HG03457 (cell line): ENCODE measurements at regions not wholly inside any gene's neighbourhood (a gene's known extent, or its start where the extent isn't known, plus 50 kb on each side); places are given as distances from the start of the nearest gene placed in this dataset.

Experiments used
- ATAC-seq: cut with Tn5 transposase; IDR thresholded peaks from one replicate; pipeline ENCODE4 v1.9.1; 2021; ENCODE audit warnings: moderate number of reproducible peaks; ENCODE audit not compliant: unreplicated experiment

DNA sequence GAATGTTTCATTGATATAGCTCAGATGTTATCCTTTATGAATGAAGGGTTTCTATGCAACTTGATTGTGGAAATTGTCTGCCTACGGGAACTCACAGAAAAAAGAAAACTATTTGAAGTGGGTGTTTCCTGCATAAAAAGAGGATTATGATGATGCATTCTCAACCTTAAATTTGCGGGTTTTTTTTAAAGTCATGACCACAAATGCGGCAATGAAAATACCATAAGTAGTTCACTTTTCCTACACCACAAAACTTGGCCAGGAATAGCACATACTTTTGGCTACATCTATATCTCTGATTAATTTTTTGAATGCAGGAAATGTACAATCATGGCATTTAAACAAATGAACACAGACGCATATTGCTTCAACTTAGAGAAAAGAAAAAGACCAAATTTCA, 754.7 kb downstream of the DTWD2 start:
- no peak for ATAC-seq

DNA sequence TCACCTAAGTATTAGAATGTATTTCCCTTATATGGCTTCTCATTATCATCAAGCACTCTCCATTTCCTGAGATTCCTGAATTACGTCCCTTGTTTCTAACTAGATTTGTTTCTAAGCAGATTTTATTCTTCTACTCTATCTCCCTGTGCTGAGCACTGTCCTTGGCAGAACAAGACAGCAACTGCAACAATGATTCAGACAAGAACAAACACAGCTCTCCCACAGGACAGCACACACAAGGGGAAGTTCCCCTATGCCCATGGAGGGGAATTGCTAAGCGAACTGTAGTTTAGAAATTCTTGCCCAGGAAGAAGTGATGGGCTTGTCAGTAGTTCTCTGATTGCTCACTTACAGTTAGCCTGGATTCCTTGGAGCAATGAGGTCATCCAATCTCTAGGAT, 759.9 kb downstream of the DTWD2 start:
- ATAC-seq = no peak

DNA sequence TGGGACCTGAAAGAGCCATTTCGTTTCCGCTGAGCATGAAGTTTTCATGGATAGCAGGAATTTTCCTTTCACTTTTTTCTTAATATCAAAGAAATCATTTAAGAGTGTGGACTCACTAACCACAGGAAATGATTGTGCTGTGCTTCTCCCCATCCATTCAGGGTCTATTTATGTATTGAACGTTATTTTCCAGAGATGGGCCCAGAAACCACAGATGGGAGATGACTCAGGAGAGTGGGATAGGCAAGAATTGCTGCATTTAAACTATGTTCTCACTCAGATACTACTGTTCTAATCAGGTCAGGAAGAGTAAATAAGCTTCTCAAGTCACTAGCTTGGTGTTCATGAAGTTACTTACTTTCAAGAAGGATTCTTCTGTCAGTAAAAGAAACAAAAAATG, 763.8 kb downstream of the DTWD2 start:
- no peak for ATAC-seq

DNA sequence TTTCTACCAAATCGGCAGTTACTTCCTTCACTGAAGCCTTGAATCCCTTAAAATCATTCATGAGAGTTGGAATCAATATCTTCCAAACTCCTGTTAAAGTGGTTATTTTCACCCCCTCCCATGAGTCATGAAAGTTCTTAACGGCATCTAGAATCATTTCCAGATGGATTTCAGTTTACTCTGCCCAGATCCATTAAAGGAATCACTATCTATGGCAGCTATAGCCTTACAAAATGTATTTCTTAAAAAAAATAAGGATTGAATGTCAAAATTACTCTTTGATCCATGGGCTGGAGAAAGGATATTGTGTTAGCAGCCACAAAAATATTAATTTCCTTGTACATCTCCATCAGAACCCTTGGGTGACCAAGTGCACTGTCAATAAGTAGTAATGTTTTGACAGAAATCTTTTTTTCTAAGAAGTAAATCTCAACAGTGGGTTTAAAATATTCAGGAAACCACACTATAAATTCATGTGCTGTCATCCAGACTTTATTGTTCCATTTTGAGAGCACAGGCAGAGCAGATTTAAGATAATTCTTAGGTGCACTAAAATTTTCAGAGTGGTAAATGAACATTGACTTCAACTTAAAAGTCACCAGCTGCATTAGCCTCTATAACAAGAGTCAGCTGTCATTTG, 767.7 kb downstream of the DTWD2 start:
- ATAC-seq = no peak

DNA sequence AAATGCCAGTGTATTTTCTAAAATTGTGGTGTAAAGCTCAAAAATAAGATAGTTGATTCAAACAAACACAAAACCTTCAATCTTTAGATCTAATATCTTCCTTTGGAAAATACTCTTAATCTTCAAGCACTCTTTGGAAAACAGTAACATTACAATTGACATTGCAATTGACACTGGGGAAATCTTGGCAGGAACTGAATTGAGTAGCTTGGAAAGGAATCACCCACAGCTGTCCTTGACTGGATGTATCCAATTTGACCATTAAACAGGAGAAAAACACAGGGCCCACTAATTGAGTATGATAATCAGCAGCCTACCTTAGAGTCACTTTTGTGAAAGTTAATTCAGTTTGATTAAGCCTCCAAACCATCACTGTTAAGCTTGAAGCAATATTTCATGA, 776.7 kb downstream of the DTWD2 start:
- no peak for ATAC-seq

DNA sequence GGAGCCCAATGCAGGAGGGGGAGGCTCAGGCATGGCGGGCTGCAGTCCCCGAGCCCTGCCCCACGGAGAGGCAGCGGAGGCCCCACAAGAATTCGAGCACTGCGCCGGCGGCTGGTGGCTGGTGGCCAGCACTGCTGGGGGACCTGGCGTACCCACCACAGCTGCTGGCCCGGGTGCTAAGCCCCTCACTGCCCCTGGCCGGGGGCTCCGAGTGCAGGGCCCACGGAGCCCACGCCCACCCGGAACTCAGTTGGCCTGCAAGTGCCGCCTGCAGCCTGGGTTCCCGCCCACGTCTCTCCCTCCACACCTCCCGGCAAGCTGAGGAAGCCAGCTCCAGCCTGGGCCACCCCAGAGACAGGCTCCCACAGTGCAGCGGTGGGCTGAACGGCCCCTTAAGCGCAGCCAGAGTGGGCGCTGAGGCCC, 780.3 kb downstream of the DTWD2 start:
- ATAC-seq = no peak

DNA sequence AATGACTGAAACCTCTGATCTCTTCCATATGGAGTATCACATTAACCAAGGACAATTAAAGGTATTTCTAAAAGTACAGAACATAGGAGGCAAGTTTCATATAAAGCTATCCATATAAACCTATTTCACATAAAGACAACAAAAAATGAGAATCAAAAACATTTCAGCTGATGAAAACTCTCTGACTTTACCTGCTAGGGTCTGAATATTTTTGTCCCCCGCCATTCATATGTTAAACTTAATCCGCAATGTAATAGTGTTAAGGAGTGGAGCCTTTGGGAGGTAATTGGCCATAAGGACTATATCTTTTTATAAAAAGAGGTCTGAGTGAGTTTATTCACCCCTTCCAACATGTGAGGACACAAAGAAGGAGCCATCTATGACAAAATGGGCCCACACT, 788.5 kb downstream of the DTWD2 start:
- ATAC-seq = no peak

DNA sequence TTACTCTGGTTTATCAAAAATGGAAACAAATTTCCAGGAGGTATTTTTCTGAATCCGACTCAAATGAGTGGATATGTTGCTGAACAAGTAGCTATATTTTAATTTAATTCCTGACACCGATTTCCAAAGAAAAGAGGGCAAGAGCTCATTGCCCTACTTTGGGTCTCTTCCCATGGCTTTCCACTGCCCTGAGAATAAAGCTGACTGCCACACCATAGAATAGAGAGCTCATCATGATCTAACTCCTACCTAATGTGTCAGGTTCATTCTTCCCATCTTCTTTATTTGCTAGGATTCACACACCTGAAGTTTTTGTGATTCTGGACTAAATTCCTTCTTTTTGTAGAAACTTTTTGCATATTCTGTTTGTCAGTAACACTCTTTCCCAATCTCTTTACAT, 792.1 kb downstream of the DTWD2 start:
- ATAC-seq = no peak

DNA sequence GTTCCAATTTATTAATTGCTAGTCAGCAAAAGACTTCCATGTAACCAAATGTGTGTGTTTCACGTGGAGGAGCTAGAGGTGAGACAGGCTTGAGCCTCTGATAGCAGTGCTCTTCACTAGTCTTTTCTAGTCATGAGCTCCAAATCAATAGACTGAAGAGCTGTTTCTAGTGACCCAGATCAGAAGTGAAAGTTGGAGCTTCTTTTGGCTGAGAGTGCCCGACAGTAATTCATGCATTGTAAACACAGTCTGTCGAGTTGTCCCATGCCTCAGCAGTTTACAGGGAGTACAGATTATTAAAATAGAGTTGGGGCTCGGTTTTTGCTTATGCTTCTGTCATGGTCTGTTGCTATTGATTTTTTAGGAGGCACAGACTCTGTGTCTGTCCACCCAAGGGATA, 793.1 kb downstream of the DTWD2 start:
- no peak for ATAC-seq

DNA sequence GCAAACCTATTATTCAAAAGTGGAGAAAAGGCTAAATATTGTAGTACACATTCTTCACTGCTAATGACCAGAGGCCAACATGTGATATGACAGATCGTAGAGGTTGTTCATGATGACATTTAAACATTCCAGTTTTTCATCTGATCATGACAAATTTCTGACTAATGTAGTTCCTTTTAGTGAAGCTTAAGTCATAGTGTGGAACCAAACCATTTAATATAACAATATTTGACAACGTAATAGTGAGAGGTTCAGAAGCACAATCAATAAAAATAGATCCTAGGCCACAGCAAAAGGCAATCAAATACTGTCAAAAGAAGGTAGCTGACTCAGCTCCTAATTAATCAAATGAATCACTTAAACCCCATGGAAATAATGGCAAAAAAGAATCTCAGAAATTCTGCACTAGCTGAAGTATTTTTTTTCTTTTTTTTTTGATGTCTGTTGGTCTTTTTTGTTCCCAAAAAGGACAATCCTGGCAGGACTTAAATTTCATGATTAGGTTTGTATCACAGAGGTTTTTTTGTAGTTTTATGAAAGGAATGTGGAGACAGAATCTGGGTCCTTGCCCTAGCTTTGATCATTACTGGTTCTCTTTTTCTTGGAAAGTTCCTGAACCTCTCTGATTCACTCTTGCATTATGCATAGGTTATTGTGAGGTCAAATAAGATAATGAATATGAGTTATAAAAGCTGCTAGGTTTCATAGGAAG, 795.0 kb downstream of the DTWD2 start:
- no peak for ATAC-seq

DNA sequence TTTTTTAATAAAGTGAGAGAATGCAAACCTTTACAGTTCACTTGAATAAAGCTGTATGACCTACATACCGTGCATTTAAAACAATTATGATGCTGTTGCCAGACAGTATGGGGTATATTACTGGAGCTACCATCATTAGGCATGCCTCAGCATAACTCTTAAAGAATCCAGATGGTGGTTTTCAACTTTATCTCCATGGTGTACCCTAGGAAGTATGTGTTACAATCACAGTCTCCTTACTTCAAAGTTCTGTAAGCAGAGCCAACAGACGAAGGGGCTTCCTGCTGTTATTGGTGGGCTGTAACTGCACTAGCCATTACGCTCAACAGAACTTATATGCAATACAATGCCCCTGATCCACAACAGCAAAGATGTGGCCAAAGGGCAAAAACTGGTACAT, 803.3 kb downstream of the DTWD2 start:
- ATAC-seq = no peak

DNA sequence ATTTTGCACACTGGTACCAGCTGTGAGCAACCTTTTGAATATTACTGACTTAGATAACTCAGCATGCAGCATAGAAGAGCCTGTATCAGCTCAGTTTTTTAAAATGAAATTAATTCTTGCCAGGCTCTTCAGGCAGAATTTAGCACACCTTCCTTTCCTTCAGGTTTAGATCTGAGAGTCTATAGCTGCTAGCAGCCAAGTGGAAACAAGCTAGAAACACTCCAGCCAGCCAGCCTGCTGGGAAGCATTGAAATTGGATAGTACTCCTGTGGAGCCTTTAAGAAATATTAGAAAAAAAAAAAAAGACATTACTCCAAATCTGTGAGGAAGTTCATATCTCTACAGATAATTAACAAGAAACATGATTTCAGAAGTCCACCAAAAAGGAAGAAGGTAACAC, 812.2 kb downstream of the DTWD2 start:
- no peak for ATAC-seq

DNA sequence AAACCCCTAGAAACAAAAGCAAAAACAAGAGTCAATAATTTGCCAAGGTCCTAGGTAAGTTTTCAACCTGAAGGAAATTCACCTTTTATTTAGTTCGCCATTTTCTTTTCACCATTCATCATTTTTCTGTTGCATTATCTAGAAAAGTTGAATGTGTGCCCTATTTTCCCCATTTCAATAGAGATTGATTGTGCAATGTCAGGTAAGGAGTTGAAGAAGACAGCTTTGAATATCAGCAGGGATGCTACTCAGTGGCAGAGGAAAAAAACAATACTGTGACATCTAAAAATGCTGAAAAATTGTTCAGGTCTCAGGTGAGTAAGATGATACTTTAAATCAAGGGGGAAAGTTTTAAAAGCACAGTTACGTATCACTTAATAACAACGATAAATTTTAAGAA, 813.7 kb downstream of the DTWD2 start:
- ATAC-seq = no peak

DNA sequence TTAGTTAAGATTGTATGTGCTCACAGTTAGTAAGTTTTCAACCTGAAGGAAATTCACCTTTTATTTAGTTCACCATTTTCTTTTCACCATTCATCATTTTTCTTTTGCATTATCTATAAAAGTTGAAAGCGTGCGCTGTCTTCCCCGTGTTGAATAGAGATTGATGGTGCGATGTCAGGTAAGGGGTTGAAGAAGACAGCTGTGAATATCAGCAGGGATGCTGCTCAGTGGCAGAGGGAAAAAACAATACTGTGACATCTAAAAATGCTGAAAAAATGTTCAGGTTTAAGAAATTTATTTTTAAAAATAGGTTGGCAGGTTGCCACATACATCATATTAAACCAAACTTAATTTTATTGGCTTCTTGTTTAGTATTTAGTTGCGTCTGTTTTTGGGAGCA, 815.0 kb downstream of the DTWD2 start:
- ATAC-seq = no peak

DNA sequence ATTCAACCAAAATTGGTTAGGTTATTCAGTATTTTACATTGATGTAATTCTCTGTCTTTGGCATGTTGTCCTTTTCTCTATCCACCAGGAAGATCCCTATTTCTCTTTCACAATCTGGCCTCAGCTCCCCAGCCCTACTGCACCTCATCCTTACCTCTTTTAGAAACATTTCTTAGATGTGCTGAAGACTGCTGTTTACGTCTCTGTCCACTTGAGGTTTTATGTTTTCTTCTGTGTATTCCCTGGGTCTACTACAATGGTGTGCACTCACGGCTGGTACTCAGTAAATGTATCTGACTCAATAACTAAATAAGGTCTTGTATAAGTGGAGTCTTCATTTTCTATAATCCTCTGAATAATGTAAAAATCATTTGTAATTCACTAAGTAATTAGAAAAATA, 822.7 kb downstream of the DTWD2 start:
- ATAC-seq = no peak

DNA sequence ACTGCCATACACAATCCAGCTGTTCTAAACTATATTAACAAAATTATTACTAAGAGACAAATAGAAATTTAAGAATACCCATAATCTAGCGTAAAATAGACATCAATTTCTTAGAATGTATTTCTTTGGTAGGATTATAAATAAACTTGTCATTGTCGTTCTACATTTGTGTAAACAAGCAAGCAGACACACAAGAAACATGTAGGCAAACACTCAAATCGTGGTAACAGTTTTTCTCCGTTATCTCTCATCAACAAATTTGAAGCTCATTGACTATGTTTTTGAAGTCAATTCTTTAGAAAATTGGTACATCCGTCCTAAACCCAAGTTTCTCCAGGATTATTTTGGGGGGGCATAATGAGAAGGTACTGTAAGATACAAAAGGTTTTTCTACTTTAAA, 832.2 kb downstream of the DTWD2 start:
- no peak for ATAC-seq

DNA sequence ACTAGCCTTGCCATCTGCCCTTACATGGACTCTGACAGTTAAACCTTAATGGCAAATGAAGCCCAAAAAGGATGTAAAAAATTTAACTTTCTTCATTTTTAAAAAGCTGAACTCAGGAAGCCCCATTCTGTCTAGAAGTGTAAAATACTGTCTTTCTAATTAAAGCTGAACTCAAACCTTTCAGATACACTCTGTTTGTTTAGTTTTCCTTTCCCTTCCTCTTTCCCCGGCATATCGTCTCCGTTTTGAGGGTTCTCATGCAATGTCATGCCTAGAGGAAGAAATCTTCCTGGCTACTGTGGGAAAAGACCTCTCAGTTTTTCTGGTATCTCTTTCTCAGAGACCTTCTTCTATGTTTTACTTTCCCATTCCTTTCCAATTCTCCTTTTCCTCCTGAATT, 841.5 kb downstream of the DTWD2 start:
- no peak for ATAC-seq

DNA sequence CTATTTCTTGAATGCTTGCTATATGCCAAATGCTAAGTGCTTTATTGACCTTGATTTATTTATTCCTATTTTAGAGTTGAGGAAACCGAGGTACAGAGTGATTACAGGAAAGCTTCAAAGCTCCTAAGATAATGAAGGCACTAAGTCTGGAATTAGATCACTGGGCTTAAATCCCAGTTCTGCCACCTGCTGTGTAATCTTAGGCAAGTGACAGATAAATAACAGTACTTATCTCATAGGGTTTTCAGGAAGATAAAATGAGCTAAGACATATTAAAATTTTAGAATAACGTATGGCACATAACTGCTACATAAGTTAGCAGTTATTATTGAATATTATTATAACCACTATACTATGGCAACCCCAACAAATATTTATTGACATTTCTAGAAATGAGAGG, 843.8 kb downstream of the DTWD2 start:
- no peak for ATAC-seq

DNA sequence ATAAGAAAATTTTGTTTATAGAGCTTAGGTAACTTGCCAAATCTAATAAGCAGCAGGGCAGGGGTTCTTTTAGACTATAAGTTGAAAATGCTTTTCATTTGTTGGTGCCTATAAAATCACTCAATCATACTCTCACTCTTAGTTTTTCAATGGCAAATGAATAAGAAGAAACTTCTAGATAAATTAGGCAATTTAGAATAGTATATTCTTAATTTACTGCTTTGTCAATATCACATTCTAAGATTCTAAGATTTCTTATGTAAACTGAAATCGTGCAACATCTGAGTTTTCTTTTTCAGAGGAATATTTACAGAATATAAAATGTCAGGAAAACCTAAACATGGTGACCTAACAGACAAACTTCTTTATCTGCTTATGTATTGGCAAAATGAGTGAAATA, 849.0 kb downstream of the DTWD2 start:
- no peak for ATAC-seq

DNA sequence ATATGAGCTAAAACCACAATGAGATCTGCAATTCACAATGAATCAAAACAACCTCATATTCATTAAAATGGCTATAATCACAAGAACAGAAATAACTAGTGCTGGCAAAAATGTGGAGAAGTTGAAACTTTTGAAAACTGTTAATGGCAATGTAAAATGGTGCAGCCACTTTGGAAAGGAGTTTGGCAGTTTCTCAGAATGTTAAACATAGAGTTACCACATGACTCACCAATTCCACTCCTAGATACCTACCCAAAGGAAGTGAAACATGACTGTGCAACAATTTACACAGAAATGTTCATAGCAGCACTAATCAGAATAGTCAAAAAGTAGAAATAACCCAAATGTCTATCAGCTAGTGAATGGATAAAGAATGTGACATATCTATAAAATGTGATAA, 862.2 kb downstream of the DTWD2 start:
- ATAC-seq = no peak

DNA sequence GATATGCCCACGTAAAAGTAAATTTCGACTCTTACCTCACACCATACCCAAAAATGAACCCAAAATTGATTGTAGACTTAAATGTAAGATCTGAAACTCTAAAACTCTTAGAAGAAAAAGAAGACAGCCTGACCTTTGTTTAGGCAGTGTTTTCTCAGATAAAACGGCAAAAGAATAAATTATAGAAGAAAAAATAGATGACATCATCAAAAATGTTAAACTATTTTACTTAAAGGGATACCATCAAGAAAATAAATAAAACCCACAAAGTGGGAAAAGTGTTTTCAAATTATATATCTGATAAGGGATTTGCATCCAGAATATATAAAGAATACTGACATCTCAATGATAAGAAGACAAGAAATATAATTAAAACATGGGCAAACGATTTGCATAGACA, 862.7 kb downstream of the DTWD2 start:
- ATAC-seq = no peak

DNA sequence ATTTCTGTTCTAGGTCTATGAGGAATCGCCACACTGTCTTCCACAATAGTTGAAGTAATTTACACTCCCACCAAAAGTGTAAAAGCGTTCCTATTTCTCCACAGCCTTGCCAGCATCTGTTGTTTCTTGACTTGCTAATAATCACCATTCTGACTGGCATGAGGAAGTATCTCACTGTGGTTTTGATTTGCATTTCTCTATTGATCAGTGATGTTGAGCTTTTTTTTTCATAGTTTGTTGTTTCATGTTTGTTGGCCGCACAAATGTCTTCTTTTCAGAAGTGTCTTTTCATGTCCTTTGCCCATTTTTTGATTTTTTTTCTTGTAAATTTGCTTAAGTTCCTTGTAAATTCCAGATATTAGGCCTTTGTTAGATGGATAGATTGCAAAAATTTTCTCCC, 867.1 kb downstream of the DTWD2 start:
- ATAC-seq = no peak

DNA sequence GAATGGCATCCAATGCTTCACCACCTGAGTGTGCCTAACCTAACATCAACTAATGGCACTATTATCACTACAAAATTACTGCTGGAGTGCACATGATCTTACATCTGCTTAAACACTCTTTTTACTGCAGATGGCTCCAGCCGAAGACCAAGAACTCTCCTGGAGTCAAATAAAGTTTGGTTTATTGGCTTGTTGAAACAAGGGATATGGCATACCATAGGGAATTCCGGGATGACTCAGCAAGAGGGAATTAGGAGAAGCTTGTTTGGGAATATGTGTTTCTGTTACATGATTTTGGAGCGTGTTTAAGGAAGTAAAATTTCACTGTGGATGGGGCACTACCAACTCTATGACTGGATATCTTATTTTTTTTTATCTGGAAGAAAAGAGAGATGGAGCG, 872.6 kb downstream of the DTWD2 start:
- ATAC-seq = no peak
